ENCODE measurements at regions not wholly inside any gene's neighbourhood (a gene's known extent, or its start where the extent isn't known, plus 50 kb on each side); places are given as distances from the start of the nearest gene placed in this dataset.

- no peak for TF ChIP-seq CTCF (IDR thresholded peaks at IDR 0.05; ENCODE audit: extremely low read depth in 1 of 2, insufficient read depth in 1 of 2, low read depth in 1 of 2, low read length in 2 of 2)
- TF ChIP-seq POLR2A (IDR thresholded peaks at IDR 0.05; ENCODE audit: low read depth, low read length): no peak
- TF ChIP-seq EZH2 (IDR thresholded peaks at IDR 0.05; ENCODE audit: borderline replicate concordance, low read depth, low read length, severe bottlenecking): no peak
- no peak for TF ChIP-seq MAX (IDR thresholded peaks at IDR 0.05; ENCODE audit: insufficient read depth, insufficient read length)
- no peak for TF ChIP-seq GATA2 (IDR thresholded peaks at IDR 0.05; ENCODE audit: insufficient read depth, insufficient read length, low read depth, low read length)
- TF ChIP-seq POLR2AphosphoS5 (IDR thresholded peaks at IDR 0.05; ENCODE audit: insufficient read depth, low read depth, low read length): no peak
- no peak for TF ChIP-seq JUN (IDR thresholded peaks at IDR 0.05; ENCODE audit: borderline replicate concordance, insufficient read depth, insufficient read length, low read depth)
- TF ChIP-seq FOS (IDR thresholded peaks at IDR 0.05; ENCODE audit: borderline replicate concordance, insufficient read depth, low read length): no peak
These were observed 223.9 kb upstream of the NOL4 start for GRCh38 chr18:34448662-34449061.

All from endothelial cell of umbilical vein (primary cell).